Stomach (tissue), 4 donors: ENCODE measurements at regions not wholly inside any gene's neighbourhood (a gene's known extent, or its start where the extent isn't known, plus 50 kb on each side); places are given as distances from the start of the nearest gene placed in this dataset.

Experiments
- POLR2AphosphoS5 ChIP-seq, 3 donors: sonication (generic); formaldehyde crosslinking; IDR thresholded peaks; one replicate each; pipeline ENCODE4 v1.6.1; 2016; ENCODE audit warnings: antibody characterized with exemption in 3 of 3
- TF ChIP-seq, protein P1 (sequence below), 7 experiments: fragments of 450-650 bp in 4 of 7; fragments of 200-600 bp in 3 of 7; sonication (generic) in 3 of 7; IDR thresholded peaks; one replicate each; pipeline ENCODE4 v1.5.1; 2016 to 2019; ENCODE audit warnings: antibody characterized with exemption in 7 of 7, control low read depth in 2 of 7, mild to moderate bottlenecking in 1 of 7

DNA sequence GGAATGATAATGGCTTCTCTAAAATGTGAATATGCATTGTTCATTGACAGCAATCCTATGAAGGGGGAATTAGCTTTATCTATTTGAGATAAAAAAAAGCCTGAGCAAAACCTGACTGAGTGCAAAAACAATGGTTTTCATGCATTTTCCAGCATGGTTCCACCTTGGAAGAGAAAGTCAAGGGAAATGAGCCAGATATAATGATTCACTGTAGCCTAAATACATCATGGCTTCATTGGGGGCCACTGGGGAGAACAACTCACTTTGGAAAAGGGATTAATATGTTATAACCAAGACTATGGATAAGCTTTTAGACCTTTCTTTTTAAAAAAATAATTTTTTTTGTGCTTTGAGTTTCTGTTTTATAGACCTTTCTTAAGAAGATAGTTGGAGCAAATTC, 679.7 kb downstream of the NYAP2 start:
- TF ChIP-seq, protein P1, sequence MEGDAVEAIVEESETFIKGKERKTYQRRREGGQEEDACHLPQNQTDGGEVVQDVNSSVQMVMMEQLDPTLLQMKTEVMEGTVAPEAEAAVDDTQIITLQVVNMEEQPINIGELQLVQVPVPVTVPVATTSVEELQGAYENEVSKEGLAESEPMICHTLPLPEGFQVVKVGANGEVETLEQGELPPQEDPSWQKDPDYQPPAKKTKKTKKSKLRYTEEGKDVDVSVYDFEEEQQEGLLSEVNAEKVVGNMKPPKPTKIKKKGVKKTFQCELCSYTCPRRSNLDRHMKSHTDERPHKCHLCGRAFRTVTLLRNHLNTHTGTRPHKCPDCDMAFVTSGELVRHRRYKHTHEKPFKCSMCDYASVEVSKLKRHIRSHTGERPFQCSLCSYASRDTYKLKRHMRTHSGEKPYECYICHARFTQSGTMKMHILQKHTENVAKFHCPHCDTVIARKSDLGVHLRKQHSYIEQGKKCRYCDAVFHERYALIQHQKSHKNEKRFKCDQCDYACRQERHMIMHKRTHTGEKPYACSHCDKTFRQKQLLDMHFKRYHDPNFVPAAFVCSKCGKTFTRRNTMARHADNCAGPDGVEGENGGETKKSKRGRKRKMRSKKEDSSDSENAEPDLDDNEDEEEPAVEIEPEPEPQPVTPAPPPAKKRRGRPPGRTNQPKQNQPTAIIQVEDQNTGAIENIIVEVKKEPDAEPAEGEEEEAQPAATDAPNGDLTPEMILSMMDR (IDR thresholded peaks at IDR 0.05): no peak
- TF ChIP-seq POLR2AphosphoS5 (IDR thresholded peaks at IDR 0.05): no peak
